ENCODE measurements at regions not wholly inside any gene's neighbourhood (a gene's known extent, or its start where the extent isn't known, plus 50 kb on each side); places are given as distances from the start of the nearest gene placed in this dataset.
"Not testable (repeated sequence)": the region's sequence is repeated elsewhere in the genome, so short reads cannot be mapped to it uniquely, and the experiment has no call there.

DNA sequence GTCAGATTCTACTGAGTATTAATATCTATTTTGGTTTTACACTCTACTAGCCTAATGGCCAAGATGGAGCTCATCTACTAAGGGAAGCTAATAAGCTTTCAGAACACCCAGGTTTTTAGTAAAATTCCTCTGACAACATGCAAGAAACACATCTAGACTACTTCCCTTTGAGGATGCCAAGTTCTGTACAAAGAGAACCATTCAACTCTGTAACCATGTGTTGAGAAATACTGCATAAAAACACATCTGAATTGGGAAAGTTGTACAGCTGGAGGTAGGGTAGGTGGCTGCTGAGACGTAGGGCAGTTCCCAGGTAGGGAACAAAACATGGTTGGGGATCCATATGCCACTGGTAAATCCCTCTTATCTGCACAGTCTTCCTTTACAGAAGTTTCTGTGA is 66.2 kb downstream of the SC5D start:
- no peak overlapping the region for H3K27ac ChIP-seq
- TF ChIP-seq CTCF (IDR thresholded peaks at IDR 0.05) (no peak), ZFX (IDR thresholded peaks at IDR 0.05; ENCODE audit: borderline replicate concordance) (no peak)

DNA sequence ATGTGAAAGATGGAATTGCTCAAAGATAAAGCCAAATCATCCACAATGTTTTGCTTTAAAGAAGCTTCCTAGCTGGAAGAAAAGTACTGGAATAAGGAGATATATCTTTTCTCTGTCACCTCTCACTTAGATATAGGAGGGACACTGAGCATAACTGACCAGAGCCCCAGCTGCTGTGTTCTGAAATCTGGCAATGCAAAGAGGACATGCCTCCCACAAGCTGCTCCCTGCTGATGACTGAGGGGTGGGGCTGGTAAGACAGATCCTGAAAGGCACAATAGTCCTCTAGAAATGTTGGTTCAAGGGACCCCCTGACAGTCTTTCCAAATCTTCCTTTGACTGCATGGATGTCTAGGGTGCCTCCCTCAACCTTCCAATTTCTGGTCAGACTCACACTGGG is 67.0 kb downstream of the SC5D start:
- H3K27ac ChIP-seq = no peak overlapping the region
- TF ChIP-seq ZFX (IDR thresholded peaks at IDR 0.05; ENCODE audit: borderline replicate concordance) (no peak), CTCF (IDR thresholded peaks at IDR 0.05) (no peak)

GRCh38 chr11:121362955-121363354 is 70.4 kb downstream of the SC5D start:
- not testable (repeated sequence) for H3K27ac ChIP-seq

DNA sequence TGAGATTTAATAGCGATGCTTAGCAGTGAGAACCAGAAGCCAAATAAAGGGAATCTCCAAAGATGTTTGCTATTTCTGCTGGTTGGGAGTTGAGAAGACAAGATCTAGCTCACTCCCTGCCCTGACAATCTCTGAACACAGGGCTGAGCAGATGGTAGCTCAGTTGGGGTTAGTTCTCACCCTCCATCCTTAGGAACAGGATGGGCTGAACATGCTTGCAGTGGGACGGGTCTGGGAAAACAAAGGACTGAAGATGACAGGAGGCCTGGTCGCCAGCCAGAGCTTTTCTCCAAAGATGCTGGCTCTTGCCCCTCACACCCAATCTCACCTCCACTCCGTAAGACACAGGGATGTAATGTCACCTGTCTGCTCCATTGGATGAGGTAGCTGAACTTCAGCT is 72.7 kb downstream of the SC5D start:
- TF ChIP-seq CTCF (IDR thresholded peaks at IDR 0.05) = no peak
- TF ChIP-seq ZFX (IDR thresholded peaks at IDR 0.05; ENCODE audit: borderline replicate concordance) = no peak
- no peak overlapping the region for H3K27ac ChIP-seq

GRCh38 chr11:121366038-121366437 is 73.5 kb downstream of the SC5D start:
- TF ChIP-seq CTCF (IDR thresholded peaks at IDR 0.05) = no peak
- TF ChIP-seq ZFX (IDR thresholded peaks at IDR 0.05; ENCODE audit: borderline replicate concordance) = no peak
- H3K27ac ChIP-seq = no peak overlapping the region

GRCh38 chr11:121367001-121367843 is 74.7 kb downstream of the SC5D start:
- TF ChIP-seq CTCF (IDR thresholded peaks at IDR 0.05) (no peak), ZFX (IDR thresholded peaks at IDR 0.05; ENCODE audit: borderline replicate concordance) (no peak)
- no peak overlapping the region for H3K27ac ChIP-seq

DNA sequence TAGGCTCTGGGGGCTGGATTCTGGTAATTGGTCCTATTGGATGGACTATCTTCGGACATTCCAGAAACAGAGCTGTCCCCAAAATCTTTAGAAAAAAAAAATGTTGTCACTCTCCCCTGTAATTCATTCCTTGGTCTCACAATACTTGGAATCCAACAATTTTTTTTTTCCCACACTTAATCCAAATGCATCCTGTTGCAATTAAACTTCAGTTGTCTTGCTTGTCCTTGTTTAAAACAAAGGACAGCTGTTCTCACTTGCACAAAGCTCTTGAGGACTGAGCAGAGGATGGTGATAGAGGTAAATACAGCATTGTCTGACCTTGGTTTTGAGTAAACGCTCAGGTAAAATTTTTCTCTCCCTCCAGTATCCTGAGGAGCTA is 75.3 kb downstream of the SC5D start:
- H3K27ac ChIP-seq = no peak overlapping the region
- no peak for TF ChIP-seq ZFX (IDR thresholded peaks at IDR 0.05; ENCODE audit: borderline replicate concordance)
- TF ChIP-seq CTCF (IDR thresholded peaks at IDR 0.05) = no peak
